OCI-LY3 (cell line): ENCODE measurements at regions not wholly inside any gene's neighbourhood (a gene's known extent, or its start where the extent isn't known, plus 50 kb on each side); places are given as distances from the start of the nearest gene placed in this dataset.
"Not testable (repeated sequence)": the region's sequence is repeated elsewhere in the genome, so short reads cannot be mapped to it uniquely, and the experiment has no call there.

ENCODE experiments used
- EZH2phosphoT487 ChIP-seq: fragments of 200-600 bp; shearing (Covaris generic); IDR thresholded peaks from 2 replicates; pipeline ENCODE4 v1.6.1; 2018; ENCODE audit warnings: antibody characterized with exemption, mixed run types, low read depth
- TF ChIP-seq, protein P1 (sequence below): fragments of 200-600, 300-600 bp; sonication (generic); IDR thresholded peaks from 2 replicates; pipeline ENCODE4 v1.5.1; 2014; ENCODE audit warnings: antibody characterized with exemption, low read length, low read depth

- TF ChIP-seq, protein P1, sequence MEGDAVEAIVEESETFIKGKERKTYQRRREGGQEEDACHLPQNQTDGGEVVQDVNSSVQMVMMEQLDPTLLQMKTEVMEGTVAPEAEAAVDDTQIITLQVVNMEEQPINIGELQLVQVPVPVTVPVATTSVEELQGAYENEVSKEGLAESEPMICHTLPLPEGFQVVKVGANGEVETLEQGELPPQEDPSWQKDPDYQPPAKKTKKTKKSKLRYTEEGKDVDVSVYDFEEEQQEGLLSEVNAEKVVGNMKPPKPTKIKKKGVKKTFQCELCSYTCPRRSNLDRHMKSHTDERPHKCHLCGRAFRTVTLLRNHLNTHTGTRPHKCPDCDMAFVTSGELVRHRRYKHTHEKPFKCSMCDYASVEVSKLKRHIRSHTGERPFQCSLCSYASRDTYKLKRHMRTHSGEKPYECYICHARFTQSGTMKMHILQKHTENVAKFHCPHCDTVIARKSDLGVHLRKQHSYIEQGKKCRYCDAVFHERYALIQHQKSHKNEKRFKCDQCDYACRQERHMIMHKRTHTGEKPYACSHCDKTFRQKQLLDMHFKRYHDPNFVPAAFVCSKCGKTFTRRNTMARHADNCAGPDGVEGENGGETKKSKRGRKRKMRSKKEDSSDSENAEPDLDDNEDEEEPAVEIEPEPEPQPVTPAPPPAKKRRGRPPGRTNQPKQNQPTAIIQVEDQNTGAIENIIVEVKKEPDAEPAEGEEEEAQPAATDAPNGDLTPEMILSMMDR = not testable (repeated sequence)
- TF ChIP-seq EZH2phosphoT487 = not testable (repeated sequence)
Observed at GRCh38 chr1:146484195-146484594, 255.4 kb upstream of the NOTCH2NLA start.
